Cardiac fibroblast (primary cell): ENCODE measurements at regions not wholly inside any gene's neighbourhood (a gene's known extent, or its start where the extent isn't known, plus 50 kb on each side); places are given as distances from the start of the nearest gene placed in this dataset.
"Not testable (repeated sequence)": the region's sequence is repeated elsewhere in the genome, so short reads cannot be mapped to it uniquely, and the experiment has no call there.

Source experiments
- DNase-seq, 2 donors: peaks; one replicate each; pipeline versions ENCODE4 v3.0.0 to v3.0.0-alpha.2; 2010; ENCODE audit warnings: low read depth in 2 of 2
- H3K4me3 ChIP-seq, 2 donors: replicated peaks in 1 of 2; 1 replicate in 1 of 2; 2 replicates in 1 of 2; pipeline ENCODE4 v1.5.1; 2011; ENCODE audit warnings: low read depth in 2 of 2, low read length in 2 of 2, mild to moderate bottlenecking in 2 of 2, moderate library complexity in 1 of 2
- CTCF ChIP-seq: IDR thresholded peaks from one replicate; pipeline ENCODE4 v1.5.1; 2011; ENCODE audit warnings: low read depth, mild to moderate bottlenecking, low read length, inconsistent platforms

- TF ChIP-seq CTCF, result no peak
- H3K4me3 ChIP-seq, result peak overlapping the region in 1 of 2 donors; percentile 18
- peak in 1 of 2 donors; percentile 9 for DNase-seq
Measured at GRCh38 chrX:125205133-125205917, 114.3 kb upstream of the TEX13C start.

- DNase-seq, result no peak
- TF ChIP-seq CTCF, result no peak
- H3K4me3 ChIP-seq, result no peak overlapping the region
Measured at GRCh38 chrX:125205918-125206665, 113.6 kb upstream of the TEX13C start.

- no peak for TF ChIP-seq CTCF
- no peak overlapping the region for H3K4me3 ChIP-seq
- no peak for DNase-seq
Measured at GRCh38 chrX:125210146-125210545, 109.5 kb upstream of the TEX13C start.

GRCh38 chrX:125219852-125220251, 99.8 kb upstream of the TEX13C start:
- no peak for TF ChIP-seq CTCF
- no peak overlapping the region for H3K4me3 ChIP-seq
- no peak for DNase-seq

- no peak overlapping the region for H3K4me3 ChIP-seq
- no peak for TF ChIP-seq CTCF
- no peak for DNase-seq
Measured at GRCh38 chrX:125236955-125237354, 82.7 kb upstream of the TEX13C start.

- DNase-seq, result no peak
- H3K4me3 ChIP-seq, result no peak overlapping the region
- no peak for TF ChIP-seq CTCF
Measured at GRCh38 chrX:125248931-125249330, 70.7 kb upstream of the TEX13C start.

- not testable (repeated sequence) for DNase-seq
Measured at GRCh38 chrX:125255759-125256158, 63.9 kb upstream of the TEX13C start.

More at GRCh38 chrX:125255759-125256158, 63.9 kb upstream of the TEX13C start:
- not testable (repeated sequence) for H3K4me3 ChIP-seq
